A172 (cell line): ENCODE measurements at regions not wholly inside any gene's neighbourhood (a gene's known extent, or its start where the extent isn't known, plus 50 kb on each side); places are given as distances from the start of the nearest gene placed in this dataset.

Experiments
- DNase-seq: peaks from one replicate; pipeline ENCODE4 v3.0.0-alpha.2; 2015; ENCODE audit warnings: low spot score

GRCh38 chr5:159752622-159753275, 163.5 kb upstream of the ADRA1B start:
- peak; percentile 25 for DNase-seq

GRCh38 chr5:159758189-159758588, 158.1 kb upstream of the ADRA1B start:
- DNase-seq, result no peak

DNA sequence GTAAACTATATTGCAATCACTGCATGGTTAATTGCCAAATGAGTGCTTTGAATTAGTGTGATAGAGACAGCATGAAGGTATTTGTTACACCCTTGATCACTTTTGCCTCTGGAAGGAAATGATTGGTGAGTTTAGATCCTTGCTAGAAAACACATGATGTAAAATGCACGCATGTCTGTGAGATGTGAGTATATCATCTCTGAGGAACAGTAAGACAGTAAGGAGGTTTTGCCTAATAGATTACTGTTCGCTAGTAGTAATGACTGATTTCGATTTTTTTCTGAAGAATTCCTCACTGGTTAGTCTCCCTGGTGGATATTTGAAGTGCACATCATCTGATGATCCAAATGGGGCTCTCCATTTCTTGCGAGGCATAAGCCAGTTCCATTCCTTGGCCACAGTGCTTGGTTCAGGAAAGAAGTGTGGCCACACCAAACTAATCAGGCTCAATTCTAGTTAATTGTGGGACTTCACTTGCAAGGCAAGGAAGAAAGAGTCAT, 156.4 kb upstream of the ADRA1B start:
- DNase-seq, result no peak

DNA sequence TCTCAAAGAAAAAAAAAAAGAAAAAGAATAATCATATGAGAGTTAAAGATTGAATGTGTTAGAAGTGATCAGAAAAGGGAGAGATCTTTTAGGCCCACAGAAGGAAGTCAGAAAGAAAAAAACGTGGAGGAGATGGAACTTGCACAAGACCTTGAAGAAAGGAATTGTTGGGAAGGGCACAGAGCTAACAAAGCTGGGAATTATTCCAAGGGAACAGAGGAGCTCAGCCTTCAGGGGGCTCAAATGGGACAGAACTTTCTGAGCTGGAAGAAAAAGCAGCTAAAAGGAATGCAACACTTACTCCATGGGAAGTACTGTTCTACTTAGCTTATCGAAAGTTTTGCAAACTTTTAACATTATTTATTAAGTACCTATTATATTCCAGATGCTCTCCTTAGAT, 153.4 kb upstream of the ADRA1B start:
- no peak for DNase-seq

- DNase-seq, result no peak
These were observed 152.7 kb upstream of the ADRA1B start for GRCh38 chr5:159763562-159763961.

- peak; percentile 90 for DNase-seq
These were observed 151.8 kb upstream of the ADRA1B start for GRCh38 chr5:159764283-159765134.

DNA sequence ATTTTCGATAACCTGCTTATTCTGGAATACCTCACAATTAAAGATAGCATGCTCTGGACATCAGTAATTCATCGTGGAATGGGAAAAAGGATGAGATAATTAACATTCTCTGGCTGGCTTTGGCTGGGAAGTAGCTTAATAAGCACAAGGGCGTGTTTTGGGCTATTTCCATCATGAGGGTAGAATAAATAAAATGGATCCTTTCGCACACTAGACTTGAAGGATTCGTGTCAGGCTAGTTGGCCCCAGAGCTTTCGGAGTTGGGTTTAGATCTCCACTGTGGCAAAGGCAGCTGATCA, 151.2 kb upstream of the ADRA1B start:
- peak; percentile 31 for DNase-seq

GRCh38 chr5:159765760-159766517, 150.3 kb upstream of the ADRA1B start:
- no peak for DNase-seq

DNA sequence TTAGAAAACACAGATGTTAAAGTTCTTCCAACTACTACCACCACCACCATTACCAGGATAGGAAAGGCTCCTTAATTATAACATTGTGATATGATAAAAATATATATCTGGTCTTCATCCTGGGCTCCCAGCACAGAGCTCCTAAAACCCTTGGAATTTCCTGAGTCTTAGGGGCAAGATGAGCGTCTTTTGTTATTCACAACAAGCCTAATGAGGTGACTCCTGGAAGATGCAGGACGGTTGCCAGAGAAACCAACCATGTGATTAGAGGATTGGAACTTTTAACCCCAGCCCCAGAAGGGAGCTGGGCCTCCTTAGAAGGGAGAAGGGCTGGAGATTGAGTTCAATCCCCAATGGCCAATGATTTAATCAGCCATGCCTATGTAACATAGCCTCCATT, 148.0 kb upstream of the ADRA1B start:
- DNase-seq, result no peak

DNA sequence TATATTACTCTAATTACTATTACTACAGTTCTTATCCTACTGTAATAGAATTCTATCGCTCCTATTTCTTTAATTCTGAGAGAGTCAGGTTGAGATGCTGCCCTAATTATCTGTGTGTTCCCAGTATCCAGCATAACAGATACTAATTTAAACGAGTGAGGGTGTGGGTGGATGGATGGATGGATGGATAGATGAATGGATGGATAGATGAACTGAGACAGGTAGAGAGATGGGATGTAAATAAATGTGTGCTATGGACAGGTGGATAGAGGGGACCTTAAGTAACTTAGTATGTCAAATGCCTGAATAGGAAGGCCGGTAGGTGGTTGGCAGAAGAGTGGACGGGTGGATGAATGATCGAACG, 143.6 kb upstream of the ADRA1B start:
- no peak for DNase-seq

- peak; percentile 57 for DNase-seq
These were observed 143.0 kb upstream of the ADRA1B start for GRCh38 chr5:159773062-159773924.

- DNase-seq, result no peak
These were observed 141.7 kb upstream of the ADRA1B start for GRCh38 chr5:159774476-159775031.

DNA sequence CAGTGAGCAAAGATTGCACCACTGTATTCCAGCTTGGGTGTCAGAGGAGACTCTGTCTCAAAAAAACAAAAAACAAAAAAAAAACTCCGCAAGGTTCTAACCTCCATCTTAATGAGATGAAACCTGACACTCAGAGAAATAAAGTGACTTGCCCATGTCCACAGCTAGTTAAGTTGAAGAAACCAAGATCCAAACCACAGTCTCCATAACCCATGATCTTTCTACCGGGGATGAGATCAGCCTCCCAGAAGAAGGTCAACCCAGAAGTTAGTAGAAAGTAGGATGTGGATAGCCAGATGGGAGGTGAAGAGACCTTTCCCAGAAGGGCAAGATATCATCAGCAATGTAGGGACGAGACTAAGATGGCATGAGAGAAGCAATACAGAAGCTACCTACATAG, 140.4 kb upstream of the ADRA1B start:
- DNase-seq, result no peak

GRCh38 chr5:159777049-159777660, 139.1 kb upstream of the ADRA1B start:
- DNase-seq, result no peak

DNA sequence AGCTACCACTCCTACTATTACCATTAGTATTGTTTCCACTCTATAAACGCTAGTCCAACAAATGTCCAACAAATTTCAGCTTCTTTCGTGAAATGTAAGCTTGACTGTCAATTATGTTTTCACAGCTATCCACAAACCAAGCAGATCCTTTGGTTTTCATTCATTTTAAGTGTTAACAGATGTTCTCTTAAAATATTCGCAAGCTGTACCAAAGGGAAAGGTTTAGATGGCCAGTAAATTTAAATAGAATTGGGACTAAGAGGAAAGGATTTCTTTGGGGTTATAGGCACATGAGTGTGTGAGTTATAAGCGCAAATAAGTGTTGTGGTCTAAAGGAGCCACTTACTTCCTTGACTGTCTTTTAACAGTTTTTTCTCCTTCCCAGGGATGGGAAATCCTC, 136.8 kb upstream of the ADRA1B start:
- no peak for DNase-seq

DNA sequence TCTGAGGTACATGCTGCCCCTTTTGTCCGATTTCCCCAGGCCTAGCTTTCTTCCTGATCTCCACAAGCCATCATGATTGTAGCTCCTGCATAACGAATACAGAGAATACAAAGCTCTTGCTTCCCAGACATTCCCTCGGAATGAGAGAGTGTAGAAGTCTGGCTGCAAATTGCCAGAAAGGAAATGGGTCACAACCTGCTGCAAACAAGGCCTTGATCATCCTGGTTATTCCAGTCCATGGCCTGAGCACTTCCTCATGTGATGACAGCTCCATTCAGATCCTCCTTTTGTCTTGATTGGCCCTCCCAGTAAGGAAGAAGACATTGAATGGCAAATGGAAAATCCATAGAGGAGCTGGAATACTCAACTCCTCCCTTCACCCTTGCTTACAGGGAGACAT, 136.0 kb upstream of the ADRA1B start:
- DNase-seq, result no peak

GRCh38 chr5:159781626-159782157, 134.6 kb upstream of the ADRA1B start:
- peak; percentile 37 for DNase-seq

DNA sequence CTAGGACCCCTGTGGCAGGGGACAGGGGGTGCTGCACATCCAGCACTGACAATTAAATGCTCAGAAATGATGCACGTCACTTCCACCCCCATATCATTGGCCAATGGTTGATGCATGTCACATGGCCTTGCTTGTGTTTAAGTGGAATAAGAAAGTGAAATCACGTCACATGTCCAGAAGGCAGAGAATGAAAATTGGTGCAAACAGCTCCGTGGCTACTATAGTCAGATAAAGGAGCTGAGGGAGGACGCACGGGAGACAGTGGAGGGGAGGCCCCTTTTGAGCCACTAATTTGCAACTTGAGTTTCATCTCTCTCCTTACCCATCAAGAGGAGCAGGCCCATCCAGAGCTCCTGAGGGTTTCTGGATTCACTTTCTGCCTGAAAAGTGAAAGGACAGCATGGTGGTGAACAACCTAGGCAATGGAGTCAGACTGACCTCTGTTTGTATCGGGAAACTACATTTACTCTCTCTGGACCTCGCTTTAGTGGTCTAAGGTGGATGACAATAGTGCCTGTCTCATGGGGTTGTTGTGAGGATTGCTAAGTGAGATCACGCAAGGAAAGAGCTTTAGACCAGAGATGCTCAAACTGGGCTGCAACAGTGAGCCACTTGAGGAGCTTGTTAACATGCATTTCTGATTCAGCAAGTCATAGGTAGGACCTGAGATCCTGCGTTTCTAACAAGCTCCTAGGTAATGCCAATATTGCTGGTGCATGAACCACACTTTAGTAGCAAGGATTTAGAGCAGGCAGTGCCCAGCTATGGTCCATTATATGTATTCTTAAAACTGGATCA, 133.9 kb upstream of the ADRA1B start:
- DNase-seq, result no peak

GRCh38 chr5:159782995-159783300, 133.3 kb upstream of the ADRA1B start:
- DNase-seq, result no peak

- DNase-seq, result no peak
These were observed 132.5 kb upstream of the ADRA1B start for GRCh38 chr5:159783726-159784247.
